Urothelium cell line (cell line): ENCODE measurements at regions not wholly inside any gene's neighbourhood (a gene's known extent, or its start where the extent isn't known, plus 50 kb on each side); places are given as distances from the start of the nearest gene placed in this dataset.

Experiments used
- DNase-seq: peaks from one replicate; pipeline ENCODE4 v3.0.0; 2011; ENCODE audit warnings: low spot score, mixed read lengths
- FAIRE-seq: peaks from 2 replicates; lab custom pipeline; 2011; peaks lifted over from hg19 to GRCh38; lab: Jason Lieb, UNC

DNA sequence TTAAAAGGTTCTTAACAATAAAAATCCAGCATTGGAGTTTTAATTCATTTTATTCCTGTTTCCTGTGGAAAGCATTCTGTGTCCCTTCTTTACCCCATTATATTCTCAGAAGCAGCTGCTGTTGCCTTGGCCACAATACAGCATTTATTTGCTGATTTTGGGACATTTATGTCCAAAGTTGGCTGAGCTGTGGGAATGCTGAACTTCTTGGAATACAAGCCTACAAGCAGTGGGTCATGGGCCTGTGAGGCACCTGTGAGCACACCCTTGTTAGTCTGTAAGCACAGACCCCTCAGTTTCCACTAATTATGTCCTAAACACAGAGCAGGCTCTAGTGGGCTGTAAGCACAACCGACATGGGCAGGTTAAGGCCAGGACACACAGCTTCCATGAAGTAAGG lies 122.2 kb upstream of the IGF1 start:
- FAIRE-seq: no peak
- no peak for DNase-seq

- DNase-seq (no peak), FAIRE-seq (no peak)
Measured at GRCh38 chr12:102601621-102602020, 121.3 kb upstream of the IGF1 start.

GRCh38 chr12:102596687-102597086 lies 116.3 kb upstream of the IGF1 start:
- FAIRE-seq (no peak), DNase-seq (no peak)

DNA sequence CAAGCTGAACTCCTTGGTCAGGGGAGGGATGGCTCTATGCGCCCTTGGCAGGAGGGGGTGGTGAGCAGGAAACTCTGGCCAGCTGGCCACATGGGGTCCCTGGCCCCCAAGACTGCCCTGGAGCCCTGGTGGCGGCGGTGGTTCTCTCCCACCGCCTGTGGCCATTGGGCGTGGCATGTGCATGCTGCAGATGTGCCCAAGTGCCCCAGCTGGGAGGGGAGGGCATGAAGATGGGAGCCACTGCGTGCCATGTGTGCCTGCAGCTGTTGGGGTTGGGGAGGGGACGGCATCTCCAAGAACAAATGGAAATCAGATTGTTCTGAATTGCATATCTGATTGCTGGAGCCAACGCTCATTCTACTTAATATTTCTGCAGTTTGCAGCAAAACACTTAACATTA lies 115.7 kb upstream of the IGF1 start:
- no peak for DNase-seq
- no peak for FAIRE-seq

GRCh38 chr12:102595315-102595714 lies 115.0 kb upstream of the IGF1 start:
- no peak for FAIRE-seq
- no peak for DNase-seq

GRCh38 chr12:102593134-102593533 lies 112.8 kb upstream of the IGF1 start:
- FAIRE-seq: no peak
- no peak for DNase-seq

DNA sequence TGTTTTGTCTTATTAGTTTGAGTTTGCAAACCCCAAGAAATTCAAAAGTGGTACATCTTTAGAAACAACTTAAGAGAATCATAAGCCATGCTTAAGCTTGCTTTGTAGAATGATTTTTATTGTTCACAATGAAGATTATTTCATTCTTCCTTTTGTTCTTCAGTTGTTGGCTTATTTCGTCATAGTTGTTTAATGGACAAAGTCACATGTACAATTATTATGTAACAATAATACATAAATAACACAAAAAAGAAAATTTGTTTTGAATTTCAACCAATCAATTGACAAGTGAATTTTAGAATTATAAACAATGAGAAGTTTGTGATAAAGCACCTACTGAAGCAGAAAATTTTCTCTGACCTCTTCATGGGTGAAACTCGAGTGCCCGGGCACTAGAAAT lies 111.8 kb upstream of the IGF1 start:
- FAIRE-seq (no peak), DNase-seq (no peak)

DNA sequence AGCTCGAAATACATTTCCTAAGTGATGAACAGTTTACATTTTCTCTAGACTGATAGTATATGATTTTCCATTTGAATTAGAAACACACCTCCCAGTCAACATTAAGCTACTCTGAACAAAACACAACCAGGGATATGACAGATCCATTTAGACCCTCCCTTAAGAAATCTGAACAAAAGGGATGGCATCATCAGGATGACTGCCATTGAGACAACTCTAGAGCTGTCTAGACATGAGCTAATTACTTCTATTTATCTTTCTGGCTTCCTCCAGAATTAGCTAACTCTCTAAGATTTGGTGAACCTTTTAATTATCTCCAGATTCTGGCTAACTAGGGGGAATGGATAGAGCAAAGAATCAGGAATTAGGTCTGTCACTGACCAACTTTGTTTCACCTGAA lies 92.9 kb upstream of the IGF1 start:
- DNase-seq (no peak), FAIRE-seq (no peak)

DNA sequence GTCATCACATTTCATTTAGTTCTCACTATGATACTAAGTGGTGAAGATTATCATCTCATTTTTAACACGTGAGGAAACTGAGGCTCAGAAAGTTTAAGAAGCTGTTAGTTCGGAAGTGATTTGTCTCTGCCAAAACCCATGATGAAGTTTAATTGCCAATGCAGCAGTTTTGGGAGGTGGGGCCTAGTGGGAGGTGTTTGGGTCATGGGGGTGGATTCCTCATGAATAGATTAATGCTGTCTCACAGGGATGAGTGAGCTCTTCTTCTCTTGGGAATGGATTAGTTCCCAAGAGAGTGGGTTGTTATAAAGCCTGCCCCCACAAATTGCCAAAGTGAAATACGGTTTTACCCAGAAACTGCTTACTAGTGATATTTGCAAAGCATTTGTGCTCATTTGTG lies 91.5 kb upstream of the IGF1 start:
- FAIRE-seq (no peak), DNase-seq (no peak)

- DNase-seq (no peak), FAIRE-seq (no peak)
Measured at GRCh38 chr12:102570256-102570655, 89.9 kb upstream of the IGF1 start.

GRCh38 chr12:102569803-102570202 lies 89.4 kb upstream of the IGF1 start:
- FAIRE-seq (no peak), DNase-seq (no peak)

DNA sequence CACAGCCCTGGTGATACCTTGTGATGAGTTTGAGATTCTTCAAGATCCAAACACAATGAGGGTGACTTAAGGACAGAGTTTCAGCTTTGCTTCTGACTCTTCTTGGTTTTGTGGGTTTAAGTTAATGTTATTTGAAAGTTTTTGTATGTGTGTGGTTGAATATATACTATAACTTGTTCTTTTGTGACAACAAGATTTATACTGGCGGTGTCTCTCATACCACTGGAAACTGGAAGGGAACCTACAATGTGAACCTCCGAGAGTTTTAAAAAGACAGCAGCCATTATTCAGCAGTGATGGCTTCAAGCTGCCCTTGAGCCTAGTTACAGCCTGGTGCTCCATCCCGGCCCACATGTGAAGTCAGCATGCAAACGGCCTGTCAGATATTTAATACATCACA lies 87.9 kb upstream of the IGF1 start:
- FAIRE-seq (no peak), DNase-seq (no peak)

GRCh38 chr12:102567031-102567985 lies 86.9 kb upstream of the IGF1 start:
- DNase-seq (peak; percentile 46), FAIRE-seq (no peak)

DNA sequence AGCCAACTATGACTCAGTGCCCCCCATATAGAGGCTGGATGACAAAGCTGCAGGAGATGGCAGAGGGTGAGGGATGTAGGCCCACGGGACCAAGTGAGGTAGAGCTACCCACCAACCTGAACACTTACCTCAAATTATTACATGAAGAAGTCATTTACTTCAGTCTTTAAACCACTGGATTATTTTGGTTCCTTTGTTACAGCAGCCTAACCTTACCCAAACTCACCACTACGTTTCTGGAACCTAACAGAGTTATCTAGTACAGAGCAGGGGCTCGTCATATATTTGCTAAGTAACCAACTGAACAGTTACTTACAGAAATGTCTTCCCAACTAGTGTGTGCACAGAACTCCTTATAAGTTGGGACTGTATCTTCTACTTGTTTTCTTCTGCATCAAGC lies 85.2 kb upstream of the IGF1 start:
- DNase-seq: no peak
- no peak for FAIRE-seq

DNA sequence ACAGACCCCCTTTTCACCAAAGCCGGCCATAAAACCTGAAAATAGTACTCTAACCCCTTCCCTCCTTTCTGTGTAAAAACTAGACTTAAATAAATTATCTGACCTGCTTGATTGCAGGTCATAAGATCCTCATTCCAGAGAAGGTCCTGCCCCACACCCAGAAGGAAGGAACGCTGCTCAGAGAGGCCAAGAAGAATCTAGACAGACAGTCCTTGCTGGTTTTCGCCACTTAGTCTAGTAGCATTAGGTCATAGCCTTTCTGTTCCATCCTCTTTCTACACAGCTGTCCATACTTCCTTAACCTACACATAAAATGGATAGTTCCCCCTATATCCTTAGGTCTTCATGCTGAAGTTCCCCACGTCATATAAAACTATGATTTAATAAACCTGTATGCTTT lies 83.7 kb upstream of the IGF1 start:
- no peak for DNase-seq
- FAIRE-seq: no peak

DNA sequence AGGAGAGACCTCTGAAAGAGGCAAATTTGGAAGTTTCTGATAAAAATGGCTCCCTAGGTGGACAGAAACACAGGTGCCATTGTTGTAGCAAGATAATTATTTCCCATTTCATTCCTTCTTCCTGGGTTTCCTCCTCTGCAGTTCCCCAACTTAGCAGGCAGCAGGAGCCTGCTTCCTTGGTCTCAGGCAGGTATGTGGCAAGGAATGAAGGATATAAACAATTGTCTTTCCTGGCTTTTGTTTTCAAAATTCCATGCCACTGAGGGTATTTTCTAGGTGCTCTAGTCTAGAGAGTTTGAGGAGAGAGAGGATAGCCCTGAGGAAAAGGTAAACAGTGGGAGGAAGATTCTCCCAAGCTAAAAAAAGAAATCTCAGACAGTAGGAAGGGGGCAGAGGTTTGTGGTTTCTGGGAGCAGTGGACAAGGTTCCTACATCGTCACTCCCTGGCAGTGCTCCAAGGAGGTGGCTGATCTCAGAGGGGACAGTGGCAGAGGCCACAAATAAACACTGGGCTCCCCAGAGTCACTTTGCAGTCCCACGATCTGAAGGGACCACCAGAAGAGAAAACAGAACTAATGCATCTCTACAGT lies 82.6 kb upstream of the IGF1 start:
- DNase-seq: peak; percentile 12
- no peak for FAIRE-seq

GRCh38 chr12:102551186-102551585 lies 70.8 kb upstream of the IGF1 start:
- FAIRE-seq (no peak), DNase-seq (no peak)

- no peak for DNase-seq
- no peak for FAIRE-seq
Measured at GRCh38 chr12:102549691-102550090, 69.3 kb upstream of the IGF1 start.

- DNase-seq (no peak), FAIRE-seq (no peak)
Measured at GRCh38 chr12:102548543-102548942, 68.2 kb upstream of the IGF1 start.

GRCh38 chr12:102543494-102544485 lies 63.4 kb upstream of the IGF1 start:
- DNase-seq: no peak
- FAIRE-seq: no peak

GRCh38 chr12:102542816-102543440 lies 62.6 kb upstream of the IGF1 start:
- FAIRE-seq: no peak
- no peak for DNase-seq
